ENCODE measurements at regions not wholly inside any gene's neighbourhood (a gene's known extent, or its start where the extent isn't known, plus 50 kb on each side); places are given as distances from the start of the nearest gene placed in this dataset.

GRCh38 chr1:59219916-59220315 lies 77.0 kb upstream of the FGGY start:
- no peak overlapping the region for H3K4me3 ChIP-seq (ENCODE audit: low read depth, low read length)
- no peak for DNase-seq (ENCODE audit: low read depth)
- no peak for TF ChIP-seq CTCF (IDR thresholded peaks at IDR 0.05; ENCODE audit: insufficient read depth, low read length)

DNA sequence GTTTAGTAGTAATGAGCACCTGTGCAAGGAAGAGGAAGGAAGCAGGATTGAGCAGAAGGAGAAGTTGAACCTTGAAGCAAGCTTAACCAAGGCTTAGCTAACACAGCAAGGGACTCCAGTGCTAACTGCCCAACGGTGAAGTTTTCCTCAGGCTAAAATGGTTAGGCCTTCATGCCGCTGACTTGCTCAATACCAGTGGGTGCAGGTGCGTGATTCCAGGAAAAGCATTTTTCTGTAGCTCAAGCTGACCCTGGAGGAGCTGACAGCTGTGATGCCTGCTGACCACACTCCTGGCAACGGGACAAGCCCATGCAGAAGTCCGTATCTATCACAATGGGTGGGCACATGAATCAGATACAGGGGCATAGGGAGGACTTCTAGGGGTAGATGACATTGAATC lies 76.5 kb upstream of the FGGY start:
- no peak overlapping the region for H3K4me3 ChIP-seq (ENCODE audit: low read depth, low read length)
- TF ChIP-seq CTCF (IDR thresholded peaks at IDR 0.05; ENCODE audit: insufficient read depth, low read length): no peak
- no peak for DNase-seq (ENCODE audit: low read depth)

DNA sequence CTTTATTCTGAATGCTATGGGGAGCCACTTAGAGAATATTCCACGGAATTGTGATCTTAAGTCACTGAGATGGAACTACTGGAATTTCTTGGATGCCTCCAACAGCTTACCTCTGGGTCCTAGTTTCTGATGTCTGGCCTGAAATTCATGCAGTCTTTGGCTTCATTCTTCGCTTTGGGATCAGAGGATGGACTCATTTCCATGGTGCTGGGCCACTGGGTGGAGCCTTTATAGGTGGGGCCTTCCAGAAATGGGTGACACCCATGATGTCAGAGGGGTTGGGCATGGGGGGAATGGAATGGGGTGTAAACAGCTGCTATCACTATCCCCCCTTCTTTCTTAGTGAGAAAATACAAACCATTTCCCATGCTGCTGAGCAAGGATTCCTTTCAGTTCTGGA lies 73.7 kb upstream of the FGGY start:
- no peak for TF ChIP-seq CTCF (IDR thresholded peaks at IDR 0.05; ENCODE audit: insufficient read depth, low read length)
- H3K4me3 ChIP-seq (ENCODE audit: low read depth, low read length): no peak overlapping the region
- peak; percentile 51 for DNase-seq (ENCODE audit: low read depth)

GRCh38 chr1:59223989-59224634 lies 72.8 kb upstream of the FGGY start:
- H3K4me3 ChIP-seq (ENCODE audit: low read depth, low read length): no peak overlapping the region
- TF ChIP-seq CTCF (IDR thresholded peaks at IDR 0.05; ENCODE audit: insufficient read depth, low read length): no peak
- DNase-seq (ENCODE audit: low read depth): peak; percentile 48

DNA sequence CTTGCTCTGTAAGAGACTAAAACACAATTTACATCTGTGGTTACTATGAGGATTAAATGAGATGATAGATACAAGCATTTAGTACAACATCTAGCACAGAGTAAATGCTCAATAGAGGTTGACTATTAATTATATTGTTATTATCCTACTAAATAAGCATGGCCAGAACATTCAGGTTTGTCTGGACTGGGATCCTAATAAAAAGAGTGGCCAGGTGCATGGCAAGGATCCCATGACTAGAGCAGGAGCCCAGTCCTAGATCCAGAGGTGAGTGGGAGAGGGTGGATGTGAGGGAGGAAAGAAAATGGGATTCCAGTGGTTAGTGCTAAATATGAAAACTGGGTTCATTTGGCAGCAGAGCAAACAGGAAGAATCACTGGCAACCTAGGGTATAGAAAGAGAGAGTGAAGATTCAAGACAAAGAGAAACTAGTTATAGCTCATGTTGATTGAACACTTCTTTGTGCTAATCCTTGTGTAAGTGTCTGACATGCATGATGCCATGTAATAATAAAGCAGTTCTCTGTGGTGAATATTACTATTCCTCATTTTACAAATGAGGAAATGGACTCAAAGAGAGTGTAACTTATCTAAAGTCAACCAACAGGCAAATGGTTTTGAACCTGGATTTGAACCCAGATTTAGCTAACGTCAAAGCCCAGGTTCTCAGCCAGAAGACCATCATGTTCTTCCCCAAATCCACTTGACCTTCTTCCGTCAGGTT lies 71.1 kb upstream of the FGGY start:
- no peak for TF ChIP-seq CTCF (IDR thresholded peaks at IDR 0.05; ENCODE audit: insufficient read depth, low read length)

DNA sequence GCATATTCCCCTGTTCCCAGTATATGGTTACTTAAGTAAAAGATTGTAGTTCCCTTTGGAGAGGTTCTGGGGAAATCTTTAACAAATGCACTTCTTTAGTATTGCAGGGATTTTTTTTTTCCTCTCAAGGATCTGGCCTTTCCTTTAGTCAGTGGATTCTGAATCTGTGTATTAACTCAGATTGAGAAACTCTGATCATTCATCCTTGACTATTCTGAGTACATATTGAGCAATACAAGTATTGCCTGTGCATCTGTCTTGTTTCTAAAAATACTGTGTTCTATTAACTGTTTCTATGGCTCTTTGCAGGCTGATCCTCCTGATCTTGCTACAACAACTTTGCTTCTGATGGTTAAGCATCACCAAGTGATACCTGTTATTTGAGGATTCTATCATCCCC lies 67.8 kb upstream of the FGGY start:
- TF ChIP-seq CTCF (IDR thresholded peaks at IDR 0.05; ENCODE audit: insufficient read depth, low read length): no peak
- peak; percentile 49 for DNase-seq (ENCODE audit: low read depth)
- H3K4me3 ChIP-seq (ENCODE audit: low read depth, low read length): no peak overlapping the region

More for the DNA sequence above, 71.1 kb upstream of the FGGY start:
- H3K4me3 ChIP-seq (ENCODE audit: low read depth, low read length): no peak overlapping the region
- no peak for DNase-seq (ENCODE audit: low read depth)

Data from fibroblast of the aortic adventitia (primary cell).